Stimulated activated CD8-positive, alpha-beta memory T cell treated with anti-CD3 and anti-CD28 coated beads, Interleukin-15, amount 100 ng/mL, for 1 hour (primary cell): ENCODE measurements at regions not wholly inside any gene's neighbourhood (a gene's known extent, or its start where the extent isn't known, plus 50 kb on each side); places are given as distances from the start of the nearest gene placed in this dataset.

Experiments
- DNase-seq: peaks from one replicate; pipeline ENCODE4 v3.0.0-alpha.2; 2020; ENCODE audit warnings: low read depth

DNA sequence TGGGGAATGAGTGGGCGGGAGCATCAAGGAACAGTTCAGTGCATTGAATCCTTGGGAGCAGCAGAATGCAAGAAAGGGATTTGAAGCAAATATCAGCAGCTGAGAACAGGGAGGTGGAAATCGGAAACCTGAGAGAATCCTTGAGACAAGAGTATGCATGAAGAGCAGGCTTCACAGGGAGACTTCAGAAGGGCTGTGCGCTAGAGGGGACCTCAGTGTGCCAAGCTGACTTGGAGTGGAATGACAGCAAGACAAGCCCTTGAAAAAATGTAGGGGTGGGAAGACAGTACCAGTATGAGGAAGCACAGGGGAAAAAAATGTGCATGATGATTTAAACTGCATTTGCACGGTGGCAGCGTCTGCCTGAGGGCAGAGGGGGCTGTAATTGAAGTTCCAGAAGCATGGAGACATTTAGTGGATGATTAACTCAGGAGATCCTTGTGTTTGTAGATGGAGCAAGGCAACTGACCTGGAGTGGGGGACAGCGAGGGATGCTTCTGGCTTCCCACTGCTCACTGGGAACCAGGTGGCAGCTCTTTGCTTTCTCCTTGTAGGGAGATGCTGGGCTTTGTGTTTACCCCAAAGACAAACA is 204.9 kb upstream of the PLET1 start:
- DNase-seq, result no peak

- no peak for DNase-seq
Measured at GRCh38 chr11:112467721-112468120, 207.1 kb upstream of the PLET1 start.

GRCh38 chr11:112469376-112469775 is 208.7 kb upstream of the PLET1 start:
- no peak for DNase-seq

DNA sequence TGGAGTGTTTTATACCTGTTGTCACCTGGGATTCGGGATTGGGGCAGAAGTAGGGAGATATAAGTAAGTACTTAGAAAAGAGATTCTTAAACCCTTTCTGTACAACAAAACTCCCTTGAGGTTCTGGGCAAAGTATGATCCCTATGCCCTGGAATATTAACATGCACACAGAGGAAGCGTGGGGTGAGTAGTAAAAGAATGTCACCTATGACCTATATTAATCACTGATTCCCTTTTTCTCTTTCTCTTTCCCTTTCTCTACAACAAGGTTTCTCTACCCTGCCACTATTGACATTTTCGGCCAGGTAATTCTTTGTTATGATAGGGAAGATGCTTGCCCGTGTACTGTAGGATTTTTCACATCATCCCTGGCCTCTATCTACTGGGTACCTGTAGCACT is 209.7 kb upstream of the PLET1 start:
- no peak for DNase-seq

DNA sequence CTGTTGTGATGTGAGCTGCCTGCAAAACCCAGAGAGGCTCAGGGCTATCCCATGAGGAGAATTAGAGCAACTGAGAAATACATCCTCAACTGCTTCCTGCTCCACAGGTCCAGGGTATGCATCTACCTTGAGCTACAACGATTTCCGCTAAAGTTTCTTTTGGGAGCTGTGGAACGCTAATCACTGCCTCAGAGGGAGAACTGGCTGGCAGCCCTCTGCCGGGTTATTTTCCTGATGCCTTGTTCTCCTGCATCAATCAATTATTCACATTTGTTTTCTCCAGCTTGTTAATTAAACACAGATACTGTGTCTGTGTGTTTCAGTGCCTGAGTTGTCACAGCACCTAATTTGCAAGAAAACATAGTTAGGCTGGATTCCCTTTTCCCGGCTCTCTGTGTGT is 211.1 kb upstream of the PLET1 start:
- DNase-seq, result no peak

DNA sequence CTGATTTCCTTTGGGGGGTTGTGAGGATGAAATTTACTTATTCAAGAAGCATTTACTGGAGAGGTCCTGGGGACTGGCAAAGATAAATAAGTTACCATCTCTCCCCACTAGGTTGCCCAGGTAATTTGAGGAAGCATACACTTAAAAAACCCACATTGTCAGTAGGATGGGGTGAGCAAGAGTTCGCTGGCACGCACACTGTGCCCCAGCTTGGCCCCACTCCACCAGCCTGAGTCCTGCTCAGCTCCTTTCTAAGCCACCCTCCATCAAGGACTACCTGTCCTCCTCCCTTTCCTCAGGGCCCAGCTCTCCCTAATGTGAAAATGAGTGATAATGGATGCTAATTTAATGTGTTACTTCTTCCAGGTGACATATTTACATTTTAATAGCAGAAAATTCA is 216.5 kb upstream of the PLET1 start:
- DNase-seq, result no peak

GRCh38 chr11:112477581-112478317 is 217.1 kb upstream of the PLET1 start:
- no peak for DNase-seq

DNA sequence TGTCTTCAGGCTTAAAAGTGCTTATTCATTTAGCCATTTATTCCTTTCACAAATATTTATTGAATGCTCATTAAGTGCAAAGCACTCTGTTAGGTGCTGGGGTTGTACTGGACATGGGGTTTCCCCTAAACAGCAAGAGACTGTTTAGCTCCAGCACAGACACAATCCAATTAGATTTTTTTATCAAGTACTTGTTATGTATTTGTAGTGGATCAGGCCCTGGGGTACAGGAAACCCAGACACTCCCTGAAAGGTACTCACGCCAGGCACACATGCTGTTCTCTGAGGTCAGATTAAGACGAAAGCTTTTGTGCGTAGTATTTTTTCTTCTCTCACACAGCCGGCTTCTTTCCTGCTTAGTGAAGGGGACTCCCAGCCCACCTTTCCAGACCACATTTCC is 218.1 kb upstream of the PLET1 start:
- DNase-seq, result no peak

- DNase-seq, result no peak
Measured at GRCh38 chr11:112481431-112481830, 220.8 kb upstream of the PLET1 start.

GRCh38 chr11:112481893-112482292 is 221.2 kb upstream of the PLET1 start:
- no peak for DNase-seq

DNA sequence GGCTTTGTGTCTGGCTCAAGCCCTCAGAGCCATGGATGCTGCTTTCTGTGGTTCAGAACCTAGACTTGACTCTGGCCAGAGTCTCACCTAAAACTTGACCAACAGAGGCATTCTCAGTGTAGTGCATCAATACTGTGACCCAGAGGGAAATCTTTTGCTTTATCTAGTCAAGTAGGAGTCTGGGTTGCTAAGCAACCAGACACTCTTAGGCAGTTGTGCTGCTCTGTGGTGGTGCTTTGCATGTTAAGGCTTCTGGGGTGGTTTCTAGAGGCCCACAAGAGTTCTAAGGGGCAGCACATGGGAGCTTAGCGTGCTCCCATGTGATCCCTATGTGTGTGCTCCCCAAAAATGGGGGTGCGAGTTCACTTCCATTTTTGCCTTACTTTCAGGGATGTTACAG is 224.6 kb upstream of the PLET1 start:
- no peak for DNase-seq

- no peak for DNase-seq
Measured at GRCh38 chr11:112497826-112498225, 237.2 kb upstream of the PLET1 start.

DNA sequence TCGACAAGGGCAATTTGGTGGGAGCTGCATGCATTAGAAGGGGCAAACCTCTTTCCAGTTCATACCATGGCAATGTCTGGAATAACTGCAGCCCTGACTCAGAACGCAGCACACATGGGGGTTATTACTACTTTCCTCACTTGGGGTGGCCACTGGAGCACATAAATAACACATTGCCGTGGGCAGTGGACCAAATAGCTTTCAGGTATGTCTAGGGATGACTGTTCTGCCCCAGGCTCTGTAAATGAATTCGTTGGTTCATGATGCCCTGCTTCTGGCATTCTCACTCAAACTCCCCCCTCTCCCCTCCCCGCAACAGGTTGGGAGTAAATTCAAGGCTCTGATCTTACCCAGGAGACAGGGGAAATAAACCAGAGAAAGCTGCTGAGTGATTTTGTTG is 238.0 kb upstream of the PLET1 start:
- no peak for DNase-seq

GRCh38 chr11:112499153-112499880 is 238.7 kb upstream of the PLET1 start:
- DNase-seq, result no peak

DNA sequence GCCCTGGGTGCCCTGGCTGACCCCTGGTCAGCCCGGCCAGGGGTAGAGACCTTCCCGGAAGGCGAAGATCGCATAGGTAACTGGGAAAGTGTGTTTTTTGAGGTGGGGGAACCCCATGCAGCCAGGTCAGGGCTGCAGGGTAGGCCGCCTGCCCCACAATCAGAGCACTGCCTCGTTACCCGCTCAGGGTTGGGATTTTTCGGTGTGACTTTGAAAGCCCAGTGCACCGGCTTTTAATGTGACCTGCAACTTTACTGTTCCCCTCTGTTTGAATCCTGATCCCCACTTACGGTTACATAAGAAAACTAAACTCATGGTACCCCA is 239.2 kb upstream of the PLET1 start:
- DNase-seq, result no peak

DNA sequence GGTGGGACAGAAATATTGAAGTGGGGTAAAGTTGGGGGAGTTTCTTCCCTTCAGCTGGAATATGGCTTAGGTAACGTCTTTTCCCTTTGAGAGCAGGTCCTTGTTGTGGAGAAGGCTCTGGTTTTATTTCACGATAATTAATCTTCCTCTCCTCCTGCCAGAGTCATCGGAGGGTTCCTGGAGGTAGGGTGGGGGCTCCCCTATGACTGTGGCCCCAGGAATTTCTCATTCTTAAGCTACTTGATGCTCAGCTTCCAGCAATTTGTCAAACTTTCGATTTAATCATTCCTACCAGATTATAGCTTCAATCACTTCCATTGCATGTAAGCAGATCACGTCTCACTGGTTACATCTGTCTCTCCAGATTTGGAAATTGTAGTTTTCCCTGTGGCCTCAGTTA is 242.8 kb upstream of the PLET1 start:
- DNase-seq, result no peak

DNA sequence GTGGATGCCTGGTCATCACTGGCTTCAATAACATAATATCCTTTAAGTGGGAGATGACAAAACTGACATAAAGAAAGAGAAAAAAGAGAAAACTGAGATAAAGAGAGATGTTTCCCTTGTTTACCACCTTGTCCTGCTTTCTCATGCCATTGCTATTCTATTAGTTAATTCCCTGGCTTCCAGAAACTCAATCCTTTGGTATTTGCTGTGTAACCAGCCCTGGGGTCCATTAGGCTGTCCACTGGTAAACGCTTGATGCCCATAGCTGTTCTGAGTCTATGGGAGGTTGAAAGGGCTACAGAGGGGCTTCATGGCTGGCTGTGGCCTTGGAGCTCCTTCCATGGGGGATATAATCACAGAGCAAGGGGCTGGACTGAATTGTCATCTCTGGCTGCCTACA is 243.4 kb upstream of the PLET1 start:
- no peak for DNase-seq

- DNase-seq, result no peak
Measured at GRCh38 chr11:112506852-112507251, 246.2 kb upstream of the PLET1 start.

DNA sequence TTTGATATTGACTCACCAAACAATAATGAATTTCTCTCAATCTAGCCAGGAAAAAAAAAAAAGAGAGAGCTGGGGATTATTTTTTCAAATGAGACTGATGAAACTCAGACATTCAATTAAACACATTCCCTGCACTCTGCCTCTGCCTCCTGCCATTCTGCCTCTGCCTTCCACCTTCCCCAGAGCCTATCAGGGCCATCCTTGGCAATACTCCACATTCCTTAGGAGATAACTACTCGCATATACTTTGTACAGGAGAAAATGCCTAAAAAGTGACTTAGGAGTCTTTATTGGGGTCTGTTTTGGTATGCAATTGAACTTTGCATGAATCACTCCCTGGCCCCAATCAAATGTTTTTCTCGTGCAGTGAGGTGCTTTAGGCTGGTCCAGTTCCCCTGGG is 246.6 kb upstream of the PLET1 start:
- no peak for DNase-seq

DNA sequence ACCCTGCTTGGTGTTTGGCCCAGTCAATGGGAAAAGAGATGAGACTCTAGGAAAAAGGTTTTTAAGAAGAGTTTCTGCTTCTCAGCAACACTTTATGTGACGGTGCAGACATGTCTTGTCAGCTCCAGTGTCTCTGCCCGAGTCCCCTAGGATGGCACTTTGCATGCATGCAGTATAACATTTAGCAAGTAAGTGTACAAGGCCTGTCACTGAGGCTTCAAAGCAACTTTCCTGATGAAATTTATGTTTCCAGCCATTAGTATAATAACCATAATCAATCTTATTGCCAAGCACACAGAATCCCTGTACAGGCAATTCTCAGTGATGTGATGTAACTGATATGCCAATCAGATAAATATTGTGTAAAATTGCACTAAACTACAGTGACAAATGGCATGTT is 248.1 kb upstream of the PLET1 start:
- DNase-seq, result no peak

DNA sequence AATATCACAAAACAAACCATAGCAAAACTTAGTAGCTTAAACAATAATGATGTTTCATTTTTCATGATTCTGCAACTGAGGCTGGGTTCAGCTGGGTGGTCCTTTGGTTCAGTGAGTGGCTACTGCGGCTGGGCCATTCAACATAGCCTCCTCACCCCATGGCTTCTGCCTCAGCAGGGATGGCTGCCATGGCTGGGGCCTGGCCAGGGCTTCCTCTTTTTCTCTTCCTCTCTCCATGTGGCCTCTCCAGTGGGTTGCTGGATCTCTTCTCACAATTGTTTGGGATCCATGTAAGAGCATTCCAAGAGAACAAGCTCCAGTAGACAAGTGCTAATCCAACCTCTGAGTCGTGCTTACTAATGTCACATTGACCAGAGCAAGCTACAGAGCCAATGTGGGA is 248.6 kb upstream of the PLET1 start:
- no peak for DNase-seq

GRCh38 chr11:112511271-112511670 is 250.6 kb upstream of the PLET1 start:
- no peak for DNase-seq

DNA sequence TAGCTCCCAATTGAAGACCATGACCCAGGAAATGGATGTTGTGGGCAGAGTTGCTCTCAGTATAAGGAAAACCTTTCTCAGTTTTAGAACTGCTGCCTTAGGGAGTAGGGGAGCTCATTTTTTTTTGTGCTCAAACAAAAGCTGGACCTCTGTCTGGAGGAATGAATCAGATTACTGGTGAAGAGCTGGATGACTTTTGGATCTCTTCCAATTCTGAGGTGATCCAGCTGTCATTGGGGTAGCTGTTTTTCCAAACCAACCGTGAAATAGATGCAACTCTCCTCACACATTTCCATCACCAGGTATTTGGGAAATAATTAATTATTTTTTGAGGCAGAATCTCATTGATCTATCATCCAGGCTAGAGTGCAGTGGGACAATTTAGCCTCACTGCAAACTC is 251.3 kb upstream of the PLET1 start:
- DNase-seq, result no peak

GRCh38 chr11:112513417-112513816 is 252.8 kb upstream of the PLET1 start:
- DNase-seq, result no peak
